Thyroid gland (tissue), 4 donors: ENCODE measurements at regions not wholly inside any gene's neighbourhood (a gene's known extent, or its start where the extent isn't known, plus 50 kb on each side); places are given as distances from the start of the nearest gene placed in this dataset.

ENCODE experiments used
- DNase-seq, 2 donors: peaks; one replicate each; pipeline ENCODE4 v3.0.0-alpha.2; 2019
- H3K27ac ChIP-seq, 3 donors: fragments of 200-600 bp; sonication (generic); 1 replicate in 2 of 3; 2 replicates in 1 of 3; pipeline ENCODE4 v1.5.1; 2016 to 2019; ENCODE audit warnings: mild to moderate bottlenecking in 1 of 3, moderate library complexity in 1 of 3
- H3K27me3 ChIP-seq: fragments of 200-600 bp; sonication (generic); one replicate; pipeline ENCODE4 v1.5.1; 2019
- H3K36me3 ChIP-seq, 2 donors: fragments of 200-600 bp; sonication (generic); one replicate each; pipeline ENCODE4 v1.5.1; 2016 to 2019
- H3K4me1 ChIP-seq, 2 donors: fragments of 200-600 bp; sonication (generic); one replicate each; pipeline ENCODE4 v1.5.1; 2017 to 2019
- H3K4me3 ChIP-seq, 3 donors: fragments of 200-600 bp; sonication (generic); replicated peaks in 1 of 3; 1 replicate in 2 of 3; 2 replicates in 1 of 3; pipeline ENCODE4 v1.5.1; 2016; ENCODE audit warnings: mild to moderate bottlenecking in 1 of 3
- H3K9me3 ChIP-seq: fragments of 200-600 bp; sonication (generic); one replicate; pipeline ENCODE4 v1.5.1; 2017
- CTCF ChIP-seq, 6 experiments: fragments of 200-600 bp in 3 of 6; fragments of 450-650 bp in 3 of 6; sonication (generic) in 3 of 6; IDR thresholded peaks; one replicate each; pipeline ENCODE4 v1.5.1; 2016 to 2019; ENCODE audit warnings: antibody characterized with exemption in 6 of 6, mild to moderate bottlenecking in 2 of 6, inconsistent platforms in 1 of 6, moderate library complexity in 1 of 6
- POLR2A ChIP-seq, 2 donors: fragments of 450-650 bp; IDR thresholded peaks; one replicate each; pipeline ENCODE4 v1.6.1; 2017; ENCODE audit warnings: antibody characterized with exemption in 2 of 2, mild to moderate bottlenecking in 2 of 2, moderate library complexity in 1 of 2
- WGBS, 2 donors: methylation state at CpG; one replicate each; pipeline ENCODE4 v1.1.5; 2017; 5-methylcytosine and 5-hydroxymethylcytosine counted together
- intact Hi-C: fragments of 100-400 bp; cut with DNase I; formaldehyde crosslinking; loops from one replicate; pipeline ENCODE4 v1.15.1; 2023

GRCh38 chr4:166432125-166432524 lies 559.1 kb downstream of the TLL1 start:
- no peaks in the 10 kb centered on the region for H3K36me3 ChIP-seq
- H3K4me1 ChIP-seq, result no peaks in the 10 kb centered on the region
- no peak for TF ChIP-seq CTCF (IDR thresholded peaks at IDR 0.05)
- TF ChIP-seq POLR2A (IDR thresholded peaks at IDR 0.05), result no peak
- no peak for DNase-seq
- intact Hi-C loops, result no loop called here
- no peak overlapping the region for H3K27ac ChIP-seq
- H3K9me3 ChIP-seq, result no peaks in the 10 kb centered on the region
- no peak overlapping the region for H3K4me3 ChIP-seq
- H3K27me3 ChIP-seq, result no peaks in the 10 kb centered on the region

- no peak for DNase-seq
- H3K27ac ChIP-seq, result no peak overlapping the region
- H3K4me1 ChIP-seq, result no peaks in the 10 kb centered on the region
- H3K27me3 ChIP-seq, result no peaks in the 10 kb centered on the region
- intact Hi-C loops, result no loop called here
- TF ChIP-seq CTCF (IDR thresholded peaks at IDR 0.05), result no peak
- H3K9me3 ChIP-seq, result no peaks in the 10 kb centered on the region
- H3K36me3 ChIP-seq, result no peaks in the 10 kb centered on the region
- H3K4me3 ChIP-seq, result no peak overlapping the region
Observed at GRCh38 chr4:166432842-166433241, 559.8 kb downstream of the TLL1 start.

GRCh38 chr4:166435449-166435848 lies 562.4 kb downstream of the TLL1 start:
- DNase-seq, result no peak
- WGBS, 2 donors, result 0 to 48% methylated on average over 1 of the region's 1 CpG
- no peak overlapping the region for H3K4me3 ChIP-seq
- H3K27me3 ChIP-seq, result no peaks in the 10 kb centered on the region
- H3K9me3 ChIP-seq, result no peaks in the 10 kb centered on the region
- H3K27ac ChIP-seq, result no peak overlapping the region
- TF ChIP-seq POLR2A (IDR thresholded peaks at IDR 0.05) (no peak), CTCF (IDR thresholded peaks at IDR 0.05) (no peak)
- H3K36me3 ChIP-seq, result no peaks in the 10 kb centered on the region
- H3K4me1 ChIP-seq, result no peaks in the 10 kb centered on the region
- intact Hi-C loops, result no loop called here

- H3K27ac ChIP-seq, result no peak overlapping the region
- no peaks in the 10 kb centered on the region for H3K36me3 ChIP-seq
- 100% methylated on average over 1 of the region's 1 CpG for WGBS, 2 donors
- no peaks in the 10 kb centered on the region for H3K9me3 ChIP-seq
- H3K4me1 ChIP-seq, result no peaks in the 10 kb centered on the region
- H3K27me3 ChIP-seq, result no peaks in the 10 kb centered on the region
- DNase-seq, result no peak
- TF ChIP-seq CTCF (IDR thresholded peaks at IDR 0.05) (no peak), POLR2A (IDR thresholded peaks at IDR 0.05) (no peak)
- intact Hi-C loops, result no loop called here
- H3K4me3 ChIP-seq, result no peak overlapping the region
Observed at GRCh38 chr4:166458756-166459155, 585.7 kb downstream of the TLL1 start.

GRCh38 chr4:166459621-166460020 lies 586.6 kb downstream of the TLL1 start:
- TF ChIP-seq CTCF (IDR thresholded peaks at IDR 0.05) (no peak), POLR2A (IDR thresholded peaks at IDR 0.05) (no peak)
- no peak overlapping the region for H3K27ac ChIP-seq
- H3K4me3 ChIP-seq, result no peak overlapping the region
- WGBS, 2 donors, result 68 to 88% methylated on average over 5 of the region's 5 CpGs
- no peak for DNase-seq
- intact Hi-C loops, result no loop called here
- H3K36me3 ChIP-seq, result no peaks in the 10 kb centered on the region
- H3K27me3 ChIP-seq, result no peaks in the 10 kb centered on the region
- no peaks in the 10 kb centered on the region for H3K9me3 ChIP-seq
- H3K4me1 ChIP-seq, result no peaks in the 10 kb centered on the region
